GM12891 (cell line): ENCODE measurements at regions not wholly inside any gene's neighbourhood (a gene's known extent, or its start where the extent isn't known, plus 50 kb on each side); places are given as distances from the start of the nearest gene placed in this dataset.

Source experiments
- POLR2A ChIP-seq: IDR thresholded peaks from 2 replicates; pipeline ENCODE4 v1.6.1; 2011; ENCODE audit warnings: low read depth, low read length, control low read depth
- POLR2AphosphoS5 ChIP-seq: IDR thresholded peaks from 2 replicates; pipeline ENCODE4 v1.6.1; 2011; ENCODE audit warnings: low read depth, low read length, control low read depth
- POU2F2 ChIP-seq: IDR thresholded peaks from 2 replicates; pipeline ENCODE4 v1.6.1; 2011; ENCODE audit warnings: low read depth, mild to moderate bottlenecking, control low read depth, low read length, moderate library complexity

DNA sequence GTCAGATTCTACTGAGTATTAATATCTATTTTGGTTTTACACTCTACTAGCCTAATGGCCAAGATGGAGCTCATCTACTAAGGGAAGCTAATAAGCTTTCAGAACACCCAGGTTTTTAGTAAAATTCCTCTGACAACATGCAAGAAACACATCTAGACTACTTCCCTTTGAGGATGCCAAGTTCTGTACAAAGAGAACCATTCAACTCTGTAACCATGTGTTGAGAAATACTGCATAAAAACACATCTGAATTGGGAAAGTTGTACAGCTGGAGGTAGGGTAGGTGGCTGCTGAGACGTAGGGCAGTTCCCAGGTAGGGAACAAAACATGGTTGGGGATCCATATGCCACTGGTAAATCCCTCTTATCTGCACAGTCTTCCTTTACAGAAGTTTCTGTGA lies 66.2 kb downstream of the SC5D start:
- TF ChIP-seq POU2F2 (no peak), POLR2AphosphoS5 (no peak), POLR2A (no peak)
